GM12892 (cell line): ENCODE measurements at regions not wholly inside any gene's neighbourhood (a gene's known extent, or its start where the extent isn't known, plus 50 kb on each side); places are given as distances from the start of the nearest gene placed in this dataset.

Experiments used
- DNase-seq: peaks from one replicate; pipeline ENCODE4 v3.0.0; 2011; ENCODE audit not compliant: insufficient read length
- FAIRE-seq: peaks from 2 replicates; lab custom pipeline; 2011; peaks lifted over from hg19 to GRCh38; lab: Jason Lieb, UNC
- POLR2A ChIP-seq: IDR thresholded peaks from 2 replicates; pipeline ENCODE4 v1.6.1; 2011; ENCODE audit warnings: low read depth, low read length, control low read depth
- POLR2AphosphoS5 ChIP-seq: IDR thresholded peaks from 2 replicates; pipeline ENCODE4 v1.6.1; 2011; ENCODE audit warnings: low read depth, low read length, control low read depth
- TAF1 ChIP-seq: IDR thresholded peaks from 2 replicates; pipeline ENCODE4 v1.6.1; 2011; ENCODE audit warnings: low read depth, mild to moderate bottlenecking, control low read depth, low read length, borderline replicate concordance

GRCh38 chr7:108802650-108803049, 233.0 kb downstream of the DNAJB9 start:
- no peak for FAIRE-seq
- DNase-seq, result no peak
- TF ChIP-seq POLR2AphosphoS5, result no peak
- TF ChIP-seq TAF1, result no peak
- no peak for TF ChIP-seq POLR2A

GRCh38 chr7:108805808-108806397, 236.2 kb downstream of the DNAJB9 start:
- TF ChIP-seq POLR2AphosphoS5, result no peak
- no peak for TF ChIP-seq TAF1
- TF ChIP-seq POLR2A, result no peak
- DNase-seq (no peak), FAIRE-seq (peak; percentile 73)

- TF ChIP-seq POLR2AphosphoS5 (no peak), POLR2A (no peak), TAF1 (no peak)
- DNase-seq (no peak), FAIRE-seq (no peak)
Observed at GRCh38 chr7:108808549-108809266, 239.0 kb downstream of the DNAJB9 start.

- TF ChIP-seq POLR2AphosphoS5 (no peak), TAF1 (no peak), POLR2A (no peak)
- FAIRE-seq, result no peak
- DNase-seq, result no peak
Observed at GRCh38 chr7:108809356-108809755, 239.7 kb downstream of the DNAJB9 start.

GRCh38 chr7:108810756-108811385, 241.2 kb downstream of the DNAJB9 start:
- no peak for TF ChIP-seq POLR2AphosphoS5
- no peak for TF ChIP-seq TAF1
- TF ChIP-seq POLR2A, result no peak
- DNase-seq (no peak), FAIRE-seq (no peak)

GRCh38 chr7:108813251-108814014, 243.8 kb downstream of the DNAJB9 start:
- DNase-seq, result no peak
- FAIRE-seq, result no peak
- TF ChIP-seq POLR2AphosphoS5 (no peak), POLR2A (no peak), TAF1 (no peak)

- FAIRE-seq (no peak), DNase-seq (no peak)
- TF ChIP-seq TAF1 (no peak), POLR2A (no peak), POLR2AphosphoS5 (no peak)
Observed at GRCh38 chr7:108815815-108816214, 246.1 kb downstream of the DNAJB9 start.

- no peak for FAIRE-seq
- TF ChIP-seq POLR2AphosphoS5, result no peak
- TF ChIP-seq POLR2A, result no peak
- no peak for TF ChIP-seq TAF1
- no peak for DNase-seq
Observed at GRCh38 chr7:108818742-108819141, 249.1 kb downstream of the DNAJB9 start.

- no peak for TF ChIP-seq POLR2AphosphoS5
- no peak for TF ChIP-seq TAF1
- no peak for TF ChIP-seq POLR2A
- no peak for DNase-seq
- no peak for FAIRE-seq
Observed at GRCh38 chr7:108824840-108825580, 255.3 kb downstream of the DNAJB9 start.

GRCh38 chr7:108825581-108825909, 255.9 kb downstream of the DNAJB9 start:
- DNase-seq (no peak), FAIRE-seq (no peak)
- no peak for TF ChIP-seq POLR2AphosphoS5
- no peak for TF ChIP-seq TAF1
- no peak for TF ChIP-seq POLR2A

- DNase-seq (no peak), FAIRE-seq (no peak)
- TF ChIP-seq POLR2A (no peak), POLR2AphosphoS5 (no peak), TAF1 (no peak)
Observed at GRCh38 chr7:108836256-108836655, 266.6 kb downstream of the DNAJB9 start.

- no peak for DNase-seq
- no peak for FAIRE-seq
- TF ChIP-seq POLR2A, result no peak
- TF ChIP-seq POLR2AphosphoS5, result no peak
- TF ChIP-seq TAF1, result no peak
Observed at GRCh38 chr7:108838198-108838597, 268.5 kb downstream of the DNAJB9 start.

- TF ChIP-seq POLR2A (no peak), TAF1 (no peak), POLR2AphosphoS5 (no peak)
- DNase-seq (no peak), FAIRE-seq (no peak)
Observed at GRCh38 chr7:108839076-108839475, 269.4 kb downstream of the DNAJB9 start.
